Fibroblast of gingiva (primary cell): ENCODE measurements at regions not wholly inside any gene's neighbourhood (a gene's known extent, or its start where the extent isn't known, plus 50 kb on each side); places are given as distances from the start of the nearest gene placed in this dataset.
"Not testable (repeated sequence)": the region's sequence is repeated elsewhere in the genome, so short reads cannot be mapped to it uniquely, and the experiment has no call there.

ENCODE experiments used
- DNase-seq: peaks from one replicate; pipeline ENCODE4 v3.0.0-alpha.2; 2011; ENCODE audit warnings: low read depth

DNA sequence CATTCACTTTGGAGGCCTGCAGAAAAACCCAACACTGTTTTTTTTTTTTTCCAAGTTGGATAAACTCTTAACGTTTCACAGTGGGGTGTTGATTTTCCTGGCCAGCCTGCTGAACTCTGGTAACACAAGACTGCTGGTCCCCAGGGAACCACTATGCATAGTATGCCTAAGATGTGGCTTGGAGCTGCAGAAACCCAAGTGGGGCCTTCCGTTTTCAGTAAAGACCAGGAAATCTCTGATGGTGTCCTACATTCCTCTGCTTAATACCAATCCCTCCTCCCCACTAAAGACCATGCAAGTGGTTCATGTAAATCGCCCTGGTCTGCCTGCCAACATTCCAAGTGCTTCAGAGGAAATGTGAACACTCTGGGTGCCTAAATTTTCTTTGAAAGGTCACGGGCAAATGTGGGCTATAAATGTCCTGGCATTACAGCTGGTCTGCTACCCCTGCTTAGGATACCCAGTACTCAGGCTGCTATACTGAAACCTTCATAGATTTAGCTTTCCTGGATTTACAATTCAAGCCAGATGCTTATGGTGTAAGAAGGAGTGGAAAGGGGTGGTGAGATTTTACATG, 615.4 kb downstream of the MAFB start:
- peak; percentile 27 for DNase-seq

DNA sequence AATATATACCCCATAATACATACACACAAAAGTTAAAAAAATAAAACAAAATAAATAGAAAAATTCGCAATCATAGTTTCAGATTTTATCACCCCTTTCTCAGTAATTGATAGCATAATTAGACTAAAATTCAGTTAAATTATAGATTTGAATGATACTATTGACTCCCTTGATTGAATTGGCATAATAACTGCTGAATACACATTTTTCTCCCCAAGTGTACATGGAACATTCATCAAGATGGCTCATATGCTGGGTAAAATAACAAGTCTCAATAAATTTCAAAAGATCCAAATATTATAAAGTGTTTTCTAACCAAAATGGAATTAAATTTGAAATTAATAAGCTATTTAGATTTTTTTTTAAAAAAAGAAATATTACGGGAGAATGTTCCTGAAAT, 616.1 kb downstream of the MAFB start:
- DNase-seq: no peak

DNA sequence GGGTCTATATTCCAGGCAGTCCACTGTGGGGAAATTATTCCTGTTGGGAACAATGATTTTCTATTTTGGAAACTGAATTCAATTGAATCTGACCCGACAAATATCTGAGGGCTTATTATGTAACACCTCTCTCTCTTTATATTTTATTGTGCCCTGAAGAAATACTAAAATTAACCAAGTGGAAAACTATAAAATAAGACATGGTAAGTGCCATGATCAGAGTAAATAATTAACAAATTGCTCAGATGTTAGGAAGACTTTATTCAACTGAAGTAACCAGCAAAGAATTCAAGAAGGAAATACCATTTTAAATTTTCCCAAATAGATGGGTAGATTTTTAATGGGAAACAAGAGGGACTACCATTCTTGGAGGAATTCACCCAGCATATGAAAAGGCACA, 632.9 kb downstream of the MAFB start:
- DNase-seq: no peak

DNA sequence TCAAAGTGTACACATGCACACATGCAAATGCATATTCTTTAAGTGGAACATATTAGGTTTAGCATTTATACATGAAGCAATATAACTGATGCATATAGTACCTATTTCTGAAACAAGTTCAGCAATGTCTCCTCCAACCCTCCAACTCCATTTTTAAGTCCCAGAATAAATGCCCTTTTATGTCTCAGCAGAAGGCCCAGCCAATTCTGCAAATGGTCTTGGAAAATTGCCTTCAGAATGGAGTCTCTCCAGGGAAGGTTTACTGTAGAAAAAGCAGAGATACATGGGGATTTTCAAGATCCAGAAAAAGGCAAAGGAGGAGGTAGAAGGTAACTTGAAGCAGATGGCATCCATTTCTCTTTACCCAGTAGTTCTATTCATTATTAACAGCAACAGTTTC, 633.3 kb downstream of the MAFB start:
- no peak for DNase-seq

DNA sequence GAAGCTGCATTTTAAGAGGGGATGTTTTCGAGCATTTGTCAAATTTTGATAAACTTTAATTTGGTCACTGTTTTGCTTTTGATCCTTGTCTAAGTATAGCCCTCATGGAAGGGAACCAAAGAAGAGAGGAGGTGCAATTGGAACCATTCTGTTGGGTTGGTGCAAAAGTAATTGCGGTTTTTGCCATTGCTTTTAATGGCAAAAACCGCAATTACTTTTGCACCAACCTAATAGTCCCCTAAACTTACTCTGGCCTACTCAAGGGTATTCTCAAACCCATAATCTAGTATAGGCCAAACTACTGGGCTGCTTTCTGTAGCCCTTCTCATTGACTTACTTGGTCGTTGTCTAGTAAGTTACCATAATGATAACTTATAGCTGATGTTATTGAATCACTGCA, 634.7 kb downstream of the MAFB start:
- DNase-seq: no peak

DNA sequence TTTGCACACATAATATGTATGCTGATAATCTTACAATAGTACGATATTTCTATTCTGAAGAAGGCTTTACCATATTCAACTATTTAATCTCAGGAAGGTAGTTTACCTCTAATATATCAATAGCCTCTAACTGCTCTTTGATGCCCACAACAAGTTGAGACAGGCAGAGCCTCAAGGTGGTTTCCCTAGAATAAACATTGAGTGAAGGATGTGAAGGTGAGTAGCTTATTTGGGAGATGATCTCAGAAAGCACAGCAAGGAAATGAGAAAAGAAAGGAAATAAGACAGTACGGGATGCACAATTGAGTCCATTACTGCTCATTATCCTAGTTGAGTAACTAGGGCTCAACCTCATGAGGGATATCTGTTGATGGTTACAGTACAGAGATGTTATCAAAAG, 638.4 kb downstream of the MAFB start:
- no peak for DNase-seq

DNA sequence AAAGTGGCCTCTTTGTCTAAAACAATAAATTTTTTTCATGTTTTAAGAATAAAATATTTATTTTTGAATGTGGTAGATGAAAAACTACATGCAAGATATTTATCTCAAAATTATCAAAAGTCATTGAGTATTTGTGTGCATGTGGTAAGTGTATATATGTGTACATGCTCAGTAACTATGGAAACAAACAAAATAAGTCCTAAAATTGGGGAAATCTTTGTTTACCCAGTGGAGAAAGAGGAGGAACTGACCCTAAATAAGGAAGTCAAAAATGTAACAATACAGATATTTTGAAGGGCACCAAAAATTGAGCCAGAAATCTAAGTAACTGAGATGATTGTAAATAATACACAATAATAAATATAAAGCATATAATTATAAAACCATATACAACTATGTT, 639.2 kb downstream of the MAFB start:
- no peak for DNase-seq

DNA sequence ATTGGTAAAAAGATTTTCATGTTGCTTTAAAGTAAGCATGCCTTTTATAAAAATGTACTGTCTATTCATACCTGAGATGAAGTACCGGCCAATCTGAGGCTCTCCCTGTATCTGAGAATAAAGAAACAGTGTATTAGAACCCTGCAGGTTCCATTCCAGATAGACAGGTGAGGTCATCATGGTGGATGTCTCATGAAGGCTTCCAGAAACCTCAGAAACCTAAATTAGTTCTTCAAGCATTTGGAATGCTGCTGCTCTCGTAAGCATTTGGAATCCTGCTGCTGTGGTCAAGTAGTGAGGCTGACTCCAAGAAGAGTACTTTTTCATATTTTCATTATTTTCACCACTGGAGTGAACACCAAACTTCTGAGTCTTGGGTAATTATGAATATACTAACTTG, 642.3 kb downstream of the MAFB start:
- no peak for DNase-seq

DNA sequence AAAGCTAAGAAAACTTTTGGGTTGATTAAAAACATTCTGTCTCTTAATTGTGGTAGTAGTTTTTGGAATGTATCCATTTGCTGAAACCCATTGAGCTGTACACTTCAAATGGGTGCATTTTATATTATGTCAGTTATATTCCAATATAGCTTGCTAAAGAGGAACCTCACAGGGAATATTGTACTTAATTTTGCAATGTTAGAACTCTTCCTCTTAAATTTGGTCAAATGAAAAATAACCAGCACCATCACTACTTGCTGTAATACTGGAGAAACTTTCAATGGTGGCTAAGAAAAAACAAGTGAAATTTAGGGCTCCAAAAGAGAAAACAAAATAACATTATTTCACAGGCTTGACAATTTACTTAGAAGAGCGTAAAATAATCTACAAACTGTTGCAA, 651.5 kb downstream of the MAFB start:
- DNase-seq: no peak

DNA sequence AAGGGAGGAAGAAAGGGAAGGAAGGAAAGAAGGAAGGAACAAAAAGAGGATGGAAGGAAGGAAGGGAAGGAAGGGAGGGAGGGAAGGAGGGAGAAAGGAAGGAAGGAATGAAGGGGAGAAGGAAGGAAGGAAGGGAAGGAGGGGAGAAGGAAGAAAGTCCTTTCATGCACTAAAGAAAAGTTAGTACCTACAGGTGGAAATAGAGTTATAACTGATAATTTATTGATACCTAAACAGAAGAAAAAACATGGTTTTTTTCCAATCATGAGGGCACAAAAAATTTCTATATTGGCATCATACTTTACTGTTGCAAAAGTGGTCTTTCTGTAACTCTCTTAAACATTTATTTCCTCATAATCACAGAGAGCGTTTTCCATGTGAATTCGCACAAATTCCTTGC, 659.4 kb downstream of the MAFB start:
- DNase-seq: no peak

DNA sequence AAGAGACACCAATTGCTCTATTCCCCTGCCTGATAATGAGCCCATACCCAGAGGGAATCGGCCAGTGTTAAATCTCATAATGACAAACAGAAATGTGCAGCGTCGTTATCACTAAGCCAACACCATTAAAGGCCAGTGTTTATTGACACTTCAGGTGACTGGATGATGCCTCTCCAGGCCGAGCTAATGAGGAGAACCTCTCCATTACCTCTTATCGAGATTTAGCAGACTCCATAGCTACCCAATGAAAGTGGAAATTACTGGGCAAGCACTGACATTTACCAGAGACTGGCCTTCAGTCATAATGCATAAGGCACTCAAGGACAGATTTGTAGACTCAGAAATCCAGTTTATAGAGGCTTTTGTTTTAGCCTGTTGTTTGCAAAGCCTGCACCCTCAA, 669.5 kb downstream of the MAFB start:
- no peak for DNase-seq

DNA sequence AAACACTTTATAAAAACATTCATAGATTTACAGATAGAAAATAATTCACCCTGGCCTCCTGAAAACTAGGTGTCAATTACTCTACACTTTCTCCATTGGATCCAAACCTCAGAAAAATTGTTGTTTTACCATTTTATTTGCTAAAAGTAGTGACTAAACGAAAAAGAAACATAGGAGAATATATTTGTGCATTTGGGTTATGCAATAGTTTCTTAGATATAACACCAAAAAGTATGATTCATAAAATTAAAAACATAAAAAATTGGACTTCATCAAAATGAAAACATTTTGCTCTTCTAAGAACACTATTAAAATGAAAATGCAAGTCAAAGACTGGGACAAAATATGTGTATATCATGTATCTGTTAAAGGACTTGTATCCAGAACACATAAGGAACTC, 671.3 kb downstream of the MAFB start:
- DNase-seq: no peak

DNA sequence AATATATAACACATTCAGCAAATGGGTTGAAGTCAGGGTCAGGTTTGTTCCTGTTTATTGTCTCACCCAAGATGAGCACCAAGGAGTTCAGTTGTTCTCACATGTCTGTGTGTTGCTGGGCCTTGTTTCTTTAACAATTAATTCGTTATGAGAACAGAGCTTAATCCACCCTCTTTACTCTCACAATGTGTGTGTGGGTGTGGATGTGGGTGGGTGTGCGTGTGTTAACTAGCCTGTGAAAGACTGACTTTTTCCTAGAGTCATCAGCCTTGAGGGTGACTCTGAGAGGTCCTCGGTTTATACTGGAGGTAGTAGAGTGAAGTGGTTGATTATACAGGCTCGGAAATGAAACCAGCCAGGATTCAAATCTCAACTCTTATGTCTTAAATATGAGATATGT, 672.1 kb downstream of the MAFB start:
- no peak for DNase-seq

DNA sequence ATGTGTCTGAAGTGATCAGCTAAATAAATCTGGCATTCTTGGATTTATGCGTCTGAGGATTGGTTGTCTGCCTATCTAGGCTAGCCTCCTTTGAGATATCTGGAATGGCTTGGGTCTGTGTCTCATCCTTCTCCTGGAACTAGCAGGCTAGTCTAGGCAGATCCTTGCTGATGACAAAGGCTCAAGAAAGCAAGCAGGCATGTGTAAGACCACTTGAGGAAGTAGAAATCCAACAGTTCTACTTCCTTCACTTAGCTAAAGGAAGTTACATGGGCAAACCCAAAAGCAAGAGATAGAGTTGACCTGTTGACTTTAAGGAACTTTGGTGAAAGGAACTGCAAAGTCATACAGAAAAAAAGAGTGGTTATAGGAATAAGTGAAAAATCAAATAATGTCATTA, 672.6 kb downstream of the MAFB start:
- DNase-seq: no peak

DNA sequence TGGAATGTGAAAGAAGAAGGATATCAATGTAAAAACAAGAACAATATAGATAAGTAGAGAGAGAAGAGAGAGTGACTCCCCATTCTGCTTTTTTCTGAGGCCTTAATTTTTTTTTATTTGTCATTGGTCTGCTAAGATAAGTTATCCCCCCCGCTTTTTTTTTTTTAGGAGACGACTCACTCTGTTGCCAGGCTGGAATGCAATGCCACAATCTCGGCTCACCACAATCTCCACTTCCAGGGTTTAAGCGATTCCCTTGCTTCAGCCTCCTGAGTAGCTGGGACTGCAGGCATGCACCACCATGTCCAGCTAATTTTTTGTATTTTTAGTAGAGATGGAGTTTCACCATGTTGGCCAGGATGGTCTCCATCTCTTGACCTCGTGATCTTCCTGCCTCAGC, 677.0 kb downstream of the MAFB start:
- DNase-seq: not testable (repeated sequence)

DNA sequence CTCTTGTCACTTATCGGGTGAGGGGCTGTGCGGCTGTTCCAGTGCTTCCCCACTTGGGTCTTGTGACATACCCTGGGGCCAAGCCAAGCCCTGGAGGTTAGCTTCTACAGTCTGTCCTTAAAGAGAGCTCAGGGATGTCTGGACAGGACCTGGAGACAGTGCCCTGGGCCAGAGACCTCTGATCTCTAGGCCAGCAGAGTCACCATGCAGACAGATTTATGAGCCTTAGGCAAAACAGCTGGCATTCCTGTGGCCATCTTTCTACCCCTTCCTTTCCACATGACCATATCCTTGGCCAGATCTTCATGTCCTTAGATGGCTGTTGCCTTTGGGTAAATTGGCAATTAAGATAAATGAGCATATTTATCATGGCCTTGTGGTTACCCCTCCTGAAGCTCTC, 678.6 kb downstream of the MAFB start:
- peak; percentile 50 for DNase-seq

DNA sequence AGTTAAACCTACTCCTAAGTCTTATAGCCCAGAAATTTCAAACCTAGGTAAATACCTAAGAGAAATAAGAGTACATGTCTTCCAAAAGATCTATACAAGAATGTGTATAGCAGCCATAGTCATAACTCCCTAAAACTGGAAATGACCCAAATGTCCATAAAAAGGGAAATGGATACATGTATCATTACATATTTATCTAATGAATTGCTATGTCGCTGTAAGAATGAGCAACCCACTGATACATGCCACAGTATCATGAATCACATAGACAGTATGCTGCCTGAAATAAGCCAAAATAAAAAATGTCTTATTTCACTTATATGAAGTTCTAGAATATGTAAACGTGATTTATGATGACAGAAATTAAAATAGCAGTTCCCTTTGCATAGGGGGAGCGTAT, 679.5 kb downstream of the MAFB start:
- DNase-seq: no peak

DNA sequence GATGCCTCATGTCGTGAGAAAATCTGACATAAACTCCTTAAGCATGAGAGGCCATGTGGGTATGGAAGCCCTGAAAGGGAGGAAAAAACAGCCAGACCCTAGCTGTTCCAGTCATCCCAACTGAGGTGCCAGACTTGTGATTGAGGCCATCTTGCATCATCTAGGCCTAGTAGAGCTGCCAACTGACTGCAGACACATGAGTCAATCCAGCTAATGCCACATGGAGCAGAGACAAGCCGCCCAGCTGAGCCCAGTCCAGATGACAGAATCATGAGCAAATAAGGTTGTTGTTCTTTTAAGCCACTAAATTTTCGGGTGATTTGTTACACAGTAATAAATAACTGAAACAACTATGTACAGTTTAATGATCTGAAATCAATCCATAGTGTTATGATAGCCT, 680.9 kb downstream of the MAFB start:
- DNase-seq: no peak

DNA sequence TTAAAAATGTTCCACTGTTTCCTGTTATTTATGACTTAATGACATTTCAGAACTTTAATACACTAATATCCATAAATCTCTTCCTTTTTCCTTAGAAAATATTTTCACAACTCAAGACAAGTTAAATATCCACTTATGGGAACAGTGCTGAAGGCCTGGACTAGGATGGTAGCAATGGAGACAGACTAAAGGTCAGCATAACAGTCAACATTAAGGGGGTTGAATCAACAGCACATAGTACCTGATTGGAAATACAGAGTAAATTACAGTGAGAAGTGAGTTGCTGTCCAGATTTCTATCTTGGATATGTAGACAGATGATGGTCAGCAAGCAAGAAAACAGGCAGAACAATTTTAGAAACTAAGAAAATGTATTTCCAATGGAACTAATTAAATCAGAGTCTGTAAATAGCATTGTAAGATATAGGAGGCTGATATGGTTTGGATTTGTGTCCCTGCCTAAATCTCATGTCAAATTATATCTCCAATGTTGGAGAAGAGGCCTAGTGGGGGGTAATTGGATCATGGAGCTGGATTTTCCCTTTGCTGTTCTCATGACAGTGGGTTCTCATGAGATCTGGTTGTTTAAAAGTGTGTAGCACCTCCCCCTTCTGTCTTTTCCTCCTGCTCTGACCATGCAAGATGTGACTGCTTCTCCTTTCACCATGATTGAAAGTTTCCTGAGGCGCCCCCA, 682.7 kb downstream of the MAFB start:
- DNase-seq: no peak

DNA sequence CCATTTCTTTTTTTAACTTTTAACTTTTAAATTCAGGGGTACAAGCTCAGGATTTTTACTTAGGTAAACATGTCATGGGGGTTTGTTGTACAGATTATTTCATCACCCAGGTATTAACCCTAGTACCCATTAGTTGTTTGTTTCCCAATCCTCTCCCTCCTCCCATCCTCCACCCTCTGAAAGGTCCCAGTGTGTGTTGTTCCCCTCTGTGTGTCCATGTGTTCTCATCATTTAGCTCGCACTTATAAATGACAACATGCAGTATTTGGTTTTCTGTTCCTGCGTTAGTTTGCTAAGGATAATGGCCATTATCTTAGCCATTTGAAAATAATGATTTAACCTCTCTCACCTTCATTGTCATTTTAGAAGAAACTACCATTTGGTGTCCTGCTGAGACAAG, 684.9 kb downstream of the MAFB start:
- DNase-seq: not testable (repeated sequence)

DNA sequence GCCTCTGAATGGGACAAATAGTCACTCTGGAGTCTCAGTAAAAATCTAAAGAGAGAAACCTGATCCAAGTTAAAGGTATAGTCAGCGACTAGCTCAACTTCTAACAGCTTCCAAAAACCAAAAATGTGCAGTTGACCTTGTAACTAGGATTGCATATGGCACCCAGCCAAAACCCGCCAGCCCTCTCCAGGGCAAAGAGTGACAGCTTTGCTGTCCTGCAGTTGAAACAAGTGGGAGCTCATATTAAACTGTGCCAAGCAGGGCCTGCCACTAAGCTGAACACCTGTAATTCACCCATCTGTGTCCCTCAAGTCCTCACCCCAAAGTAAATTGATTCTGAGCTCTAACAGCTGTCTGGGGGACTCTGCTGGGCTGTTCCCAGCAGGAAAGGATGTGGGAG, 695.3 kb downstream of the MAFB start:
- no peak for DNase-seq

DNA sequence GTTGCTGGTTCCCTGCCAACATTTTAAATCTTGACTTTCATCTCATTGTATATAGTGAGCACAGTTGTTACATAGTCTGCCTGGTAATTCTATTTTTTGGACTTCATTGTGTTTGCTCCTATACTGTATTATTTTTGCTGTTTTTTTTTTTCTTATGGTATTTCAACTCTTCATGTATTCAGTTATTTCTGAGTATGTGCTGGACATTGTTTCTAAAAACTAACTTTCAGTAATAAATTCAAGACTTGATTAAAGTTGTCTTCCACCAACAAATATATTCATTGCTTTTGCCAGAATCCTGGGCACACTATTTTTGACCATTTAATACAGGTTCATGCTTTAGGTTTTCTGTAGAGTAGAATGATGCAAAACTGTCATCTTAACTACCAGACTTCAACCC, 698.3 kb downstream of the MAFB start:
- no peak for DNase-seq

DNA sequence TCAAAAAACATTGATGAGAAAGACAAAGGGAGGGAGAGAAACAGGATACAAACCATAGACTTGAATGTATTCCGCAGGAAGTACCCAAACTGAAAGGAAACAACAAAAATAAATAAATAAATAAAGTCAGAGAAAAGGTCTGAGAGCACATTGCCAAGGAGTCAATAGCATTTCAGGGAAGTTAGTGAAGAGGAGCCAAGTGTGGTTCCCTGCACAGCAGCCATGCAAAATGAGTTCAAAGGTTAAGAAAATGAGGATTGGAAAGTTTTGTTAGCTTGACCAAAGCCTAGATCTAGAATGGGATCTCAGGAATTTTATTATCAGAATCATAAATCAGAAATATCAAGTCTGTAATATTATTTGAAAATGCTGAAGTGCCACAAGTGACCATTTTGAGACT, 700.0 kb downstream of the MAFB start:
- no peak for DNase-seq

DNA sequence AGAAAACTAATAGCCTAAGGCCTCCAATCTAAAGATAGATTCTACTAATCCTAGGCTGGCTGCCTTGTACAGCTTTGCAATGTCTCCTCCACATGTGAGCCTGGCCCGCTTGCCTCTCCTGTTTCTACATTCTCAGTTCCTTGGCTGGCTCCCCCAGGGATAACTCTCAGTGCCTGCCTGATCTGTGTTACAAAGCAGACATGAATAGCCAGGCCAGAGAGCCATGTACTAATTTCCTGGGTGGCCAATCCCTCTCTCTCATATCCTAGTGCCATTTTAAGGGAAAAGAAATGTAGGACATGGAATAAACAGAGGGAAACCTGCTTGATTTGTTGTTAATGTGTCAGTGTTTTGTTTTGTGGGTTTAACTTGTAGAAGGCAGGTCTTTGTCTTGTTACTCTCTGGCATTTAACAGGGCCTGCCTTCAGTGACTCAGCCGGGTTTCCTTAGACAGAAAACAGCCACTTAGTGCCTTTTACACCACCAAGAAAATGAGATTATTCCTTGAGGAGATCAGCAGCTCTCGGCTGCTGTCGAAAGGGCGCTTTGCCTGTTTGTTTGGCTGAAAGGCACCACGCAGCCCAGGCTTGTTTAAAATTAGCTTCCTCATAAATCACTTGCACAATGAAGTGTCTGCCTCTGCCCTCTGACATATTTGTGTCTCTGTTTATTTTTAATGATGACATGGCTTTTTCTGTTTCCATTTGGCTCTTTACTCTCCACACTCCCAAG, 702.7 kb downstream of the MAFB start:
- peak; percentile 89 for DNase-seq
